ENCODE measurements at regions not wholly inside any gene's neighbourhood (a gene's known extent, or its start where the extent isn't known, plus 50 kb on each side); places are given as distances from the start of the nearest gene placed in this dataset.

DNA sequence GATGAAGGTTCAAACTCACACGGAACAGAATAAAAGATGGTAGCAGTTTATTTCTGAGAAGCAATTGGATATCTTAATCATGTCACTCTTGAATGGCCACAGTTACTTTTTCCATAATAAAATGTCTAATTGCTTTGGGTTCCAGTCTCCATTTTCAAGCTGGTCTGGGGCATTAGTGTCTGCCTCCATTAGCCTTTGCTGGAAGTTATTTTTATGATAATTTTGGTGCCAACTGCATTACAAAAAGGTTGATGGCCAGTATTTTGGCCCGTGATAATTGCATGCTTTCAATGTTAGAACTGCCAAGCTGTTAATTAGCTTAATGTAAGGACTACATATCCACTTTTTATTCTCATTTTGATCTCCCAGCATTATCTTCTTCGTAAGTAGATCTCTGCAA lies 165.9 kb downstream of the SMC2 start:
- WGBS (ENCODE audit: insufficient coverage): 63% methylated on average over 2 of the region's 3 CpGs
- H3K4me1 ChIP-seq (ENCODE audit: control insufficient read depth, insufficient read depth, low read length): no peaks in the 10 kb centered on the region
- intact Hi-C loops (cut with micrococcal nuclease): no loop called here
- no peaks in the 10 kb centered on the region for H3K9me3 ChIP-seq (ENCODE audit: control insufficient read depth, insufficient read depth, low read length)
- Mint-ChIP-seq H3K4me1 (no peaks in the 10 kb centered on the region), H3K27ac (no peak overlapping the region), H3K36me3 (no peaks in the 10 kb centered on the region), H3K4me3 (no peak overlapping the region), H3K27me3 (ENCODE audit: low read depth in 2 of 2) (no peaks in the 10 kb centered on the region), H3K9me3 (peaks cover 4 to 10% of the 10 kb centered on the region in 2 donors)
- TF ChIP-seq, protein P1, sequence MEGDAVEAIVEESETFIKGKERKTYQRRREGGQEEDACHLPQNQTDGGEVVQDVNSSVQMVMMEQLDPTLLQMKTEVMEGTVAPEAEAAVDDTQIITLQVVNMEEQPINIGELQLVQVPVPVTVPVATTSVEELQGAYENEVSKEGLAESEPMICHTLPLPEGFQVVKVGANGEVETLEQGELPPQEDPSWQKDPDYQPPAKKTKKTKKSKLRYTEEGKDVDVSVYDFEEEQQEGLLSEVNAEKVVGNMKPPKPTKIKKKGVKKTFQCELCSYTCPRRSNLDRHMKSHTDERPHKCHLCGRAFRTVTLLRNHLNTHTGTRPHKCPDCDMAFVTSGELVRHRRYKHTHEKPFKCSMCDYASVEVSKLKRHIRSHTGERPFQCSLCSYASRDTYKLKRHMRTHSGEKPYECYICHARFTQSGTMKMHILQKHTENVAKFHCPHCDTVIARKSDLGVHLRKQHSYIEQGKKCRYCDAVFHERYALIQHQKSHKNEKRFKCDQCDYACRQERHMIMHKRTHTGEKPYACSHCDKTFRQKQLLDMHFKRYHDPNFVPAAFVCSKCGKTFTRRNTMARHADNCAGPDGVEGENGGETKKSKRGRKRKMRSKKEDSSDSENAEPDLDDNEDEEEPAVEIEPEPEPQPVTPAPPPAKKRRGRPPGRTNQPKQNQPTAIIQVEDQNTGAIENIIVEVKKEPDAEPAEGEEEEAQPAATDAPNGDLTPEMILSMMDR (IDR thresholded peaks at IDR 0.05): no peak
- DNase-seq (no peak), ATAC-seq (no peak)
- no peaks in the 10 kb centered on the region for H3K27me3 ChIP-seq (ENCODE audit: control insufficient read depth, insufficient read depth, low read length)
- H3K36me3 ChIP-seq (ENCODE audit: control insufficient read depth, insufficient read depth, low read length): no peaks in the 10 kb centered on the region
- H3K27ac ChIP-seq (ENCODE audit: low read length): no peak overlapping the region
- H3K4me3 ChIP-seq (ENCODE audit: low read length): no peak overlapping the region

DNA sequence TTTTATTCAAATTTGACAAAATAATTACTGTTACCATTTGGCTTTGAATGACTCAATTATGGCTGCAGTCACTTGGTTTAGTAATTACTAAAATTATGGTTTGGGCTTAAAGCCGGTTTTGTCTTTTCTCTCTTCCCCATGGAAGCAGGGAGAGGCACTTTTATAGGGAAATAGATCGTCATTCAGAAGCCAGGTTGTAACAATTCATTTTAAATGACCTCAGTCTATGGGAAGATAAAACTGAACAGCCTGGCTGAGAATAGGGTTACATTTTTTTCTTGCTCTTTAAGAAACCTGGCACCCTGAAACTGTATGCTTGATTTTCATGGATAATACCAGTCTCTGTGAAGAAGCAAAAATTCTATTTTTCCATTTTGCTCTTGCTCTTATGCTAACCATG lies 169.8 kb downstream of the SMC2 start:
- H3K9me3 Mint-ChIP-seq: peaks cover 10 to 13% of the 10 kb centered on the region in 2 donors
- no peak overlapping the region for H3K4me3 ChIP-seq (ENCODE audit: low read length)
- intact Hi-C loops (cut with micrococcal nuclease): no loop called here

DNA sequence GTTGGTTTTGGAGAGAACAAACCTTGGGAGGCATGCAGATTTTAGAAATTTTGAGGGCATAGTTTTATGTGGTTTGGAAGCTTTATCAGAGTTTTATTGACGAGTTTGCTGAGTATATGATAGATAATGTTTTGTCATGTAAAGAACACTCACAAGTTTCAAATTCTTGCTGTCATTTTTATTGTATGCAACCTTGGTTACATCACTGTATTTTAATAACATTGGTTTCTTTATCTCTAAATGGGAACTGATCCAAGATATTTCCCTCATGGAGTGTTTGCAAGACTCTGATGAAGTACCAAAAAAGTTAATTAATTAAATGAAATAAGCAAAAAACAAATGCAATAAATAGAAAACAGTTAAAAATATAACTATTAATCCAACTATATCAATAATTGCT lies 170.3 kb downstream of the SMC2 start:
- Histone ChIP-seq H3K27me3 (ENCODE audit: control insufficient read depth, insufficient read depth, low read length) (no peaks in the 10 kb centered on the region), H3K4me1 (ENCODE audit: control insufficient read depth, insufficient read depth, low read length) (no peaks in the 10 kb centered on the region), H3K27ac (ENCODE audit: low read length) (no peak overlapping the region), H3K36me3 (ENCODE audit: control insufficient read depth, insufficient read depth, low read length) (no peaks in the 10 kb centered on the region), H3K4me3 (ENCODE audit: low read length) (no peak overlapping the region), H3K9me3 (ENCODE audit: control insufficient read depth, insufficient read depth, low read length) (no peaks in the 10 kb centered on the region)
- no CpG with 5 or more reads among the region's 1 CpG for WGBS (ENCODE audit: insufficient coverage)
- H3K36me3 Mint-ChIP-seq: no peaks in the 10 kb centered on the region
- intact Hi-C loops (cut with micrococcal nuclease): no loop called here
- H3K9me3 Mint-ChIP-seq: peaks cover 10 to 13% of the 10 kb centered on the region in 2 donors
- no peaks in the 10 kb centered on the region for H3K27me3 Mint-ChIP-seq (ENCODE audit: low read depth in 2 of 2)
- H3K27ac Mint-ChIP-seq: no peak overlapping the region
- no peak for ATAC-seq
- TF ChIP-seq, protein P1 (IDR thresholded peaks at IDR 0.05): no peak
- no peaks in the 10 kb centered on the region for H3K4me1 Mint-ChIP-seq
- no peak overlapping the region for H3K4me3 Mint-ChIP-seq
- no peak for DNase-seq

More for the DNA sequence above, 169.8 kb downstream of the SMC2 start:
- no peaks in the 10 kb centered on the region for H3K27me3 Mint-ChIP-seq (ENCODE audit: low read depth in 2 of 2)
- H3K27ac Mint-ChIP-seq: no peak overlapping the region
- ATAC-seq (no peak), DNase-seq (no peak)
- Histone ChIP-seq H3K27me3 (ENCODE audit: control insufficient read depth, insufficient read depth, low read length) (no peaks in the 10 kb centered on the region), H3K36me3 (ENCODE audit: control insufficient read depth, insufficient read depth, low read length) (no peaks in the 10 kb centered on the region), H3K9me3 (ENCODE audit: control insufficient read depth, insufficient read depth, low read length) (no peaks in the 10 kb centered on the region), H3K4me1 (ENCODE audit: control insufficient read depth, insufficient read depth, low read length) (no peaks in the 10 kb centered on the region), H3K27ac (ENCODE audit: low read length) (no peak overlapping the region)
- H3K4me1 Mint-ChIP-seq: no peaks in the 10 kb centered on the region
- no peak overlapping the region for H3K4me3 Mint-ChIP-seq
- TF ChIP-seq, protein P1 (IDR thresholded peaks at IDR 0.05): no peak
- H3K36me3 Mint-ChIP-seq: no peaks in the 10 kb centered on the region
- 88% methylated on average over 1 of the region's 2 CpGs for WGBS (ENCODE audit: insufficient coverage)

DNA sequence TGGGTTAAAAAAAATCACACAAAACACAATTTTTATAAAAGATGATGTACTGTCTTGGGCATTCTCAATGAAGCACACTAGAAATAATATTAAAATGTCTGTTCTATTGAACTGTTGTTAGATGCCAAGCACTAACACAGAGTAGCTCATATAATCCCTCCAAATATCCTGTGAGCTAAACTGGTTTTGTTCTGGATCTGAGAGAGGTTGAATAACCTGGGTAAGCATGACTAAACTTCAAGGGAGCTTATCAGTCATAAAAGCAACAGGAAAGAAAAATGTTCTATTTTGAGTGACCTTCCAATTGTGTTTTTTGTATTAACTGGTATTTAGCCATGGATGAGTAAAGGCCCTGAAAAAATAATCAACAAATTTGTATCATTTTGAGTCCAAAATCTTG lies 175.3 kb downstream of the SMC2 start:
- intact Hi-C loops (cut with micrococcal nuclease): no loop called here
- no peaks in the 10 kb centered on the region for H3K27me3 ChIP-seq (ENCODE audit: control insufficient read depth, insufficient read depth, low read length)
- no peaks in the 10 kb centered on the region for H3K4me1 ChIP-seq (ENCODE audit: control insufficient read depth, insufficient read depth, low read length)
- H3K4me3 ChIP-seq (ENCODE audit: low read length): no peak overlapping the region
- Mint-ChIP-seq H3K36me3 (peaks cover 9% of the 10 kb centered on the region), H3K27me3 (ENCODE audit: low read depth in 2 of 2) (no peaks in the 10 kb centered on the region), H3K9me3 (peaks cover 11 to 15% of the 10 kb centered on the region in 2 donors), H3K4me1 (no peaks in the 10 kb centered on the region), H3K27ac (no peak overlapping the region), H3K4me3 (no peak overlapping the region)
- no peaks in the 10 kb centered on the region for H3K9me3 ChIP-seq (ENCODE audit: control insufficient read depth, insufficient read depth, low read length)
- H3K27ac ChIP-seq (ENCODE audit: low read length): no peak overlapping the region
- TF ChIP-seq, protein P1 (IDR thresholded peaks at IDR 0.05): no peak
- H3K36me3 ChIP-seq (ENCODE audit: control insufficient read depth, insufficient read depth, low read length): no peaks in the 10 kb centered on the region
- no peak for DNase-seq
- no peak for ATAC-seq
